ENCODE measurements at regions not wholly inside any gene's neighbourhood (a gene's known extent, or its start where the extent isn't known, plus 50 kb on each side); places are given as distances from the start of the nearest gene placed in this dataset.

DNA sequence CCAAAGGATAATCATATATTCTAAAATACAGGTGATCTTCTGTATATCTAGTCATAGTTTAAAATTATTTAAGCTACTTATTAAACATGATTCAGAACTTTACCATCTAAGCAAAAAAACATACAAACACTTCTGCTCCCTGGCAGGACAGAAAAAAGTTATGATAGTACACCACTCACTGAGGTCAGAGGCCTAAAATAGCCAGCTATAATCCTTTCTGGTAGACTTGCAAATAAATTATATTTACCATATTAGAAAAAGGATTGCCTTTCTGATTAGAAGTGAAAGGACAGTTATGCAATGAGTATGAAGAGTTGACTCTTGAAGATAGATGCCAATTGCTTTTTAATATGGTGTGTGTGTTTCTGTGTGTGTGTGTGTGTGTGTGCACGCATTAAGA, 207.4 kb downstream of the BMP2 start:
- TF ChIP-seq, protein P1, sequence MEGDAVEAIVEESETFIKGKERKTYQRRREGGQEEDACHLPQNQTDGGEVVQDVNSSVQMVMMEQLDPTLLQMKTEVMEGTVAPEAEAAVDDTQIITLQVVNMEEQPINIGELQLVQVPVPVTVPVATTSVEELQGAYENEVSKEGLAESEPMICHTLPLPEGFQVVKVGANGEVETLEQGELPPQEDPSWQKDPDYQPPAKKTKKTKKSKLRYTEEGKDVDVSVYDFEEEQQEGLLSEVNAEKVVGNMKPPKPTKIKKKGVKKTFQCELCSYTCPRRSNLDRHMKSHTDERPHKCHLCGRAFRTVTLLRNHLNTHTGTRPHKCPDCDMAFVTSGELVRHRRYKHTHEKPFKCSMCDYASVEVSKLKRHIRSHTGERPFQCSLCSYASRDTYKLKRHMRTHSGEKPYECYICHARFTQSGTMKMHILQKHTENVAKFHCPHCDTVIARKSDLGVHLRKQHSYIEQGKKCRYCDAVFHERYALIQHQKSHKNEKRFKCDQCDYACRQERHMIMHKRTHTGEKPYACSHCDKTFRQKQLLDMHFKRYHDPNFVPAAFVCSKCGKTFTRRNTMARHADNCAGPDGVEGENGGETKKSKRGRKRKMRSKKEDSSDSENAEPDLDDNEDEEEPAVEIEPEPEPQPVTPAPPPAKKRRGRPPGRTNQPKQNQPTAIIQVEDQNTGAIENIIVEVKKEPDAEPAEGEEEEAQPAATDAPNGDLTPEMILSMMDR (IDR thresholded peaks at IDR 0.05): no peak

DNA sequence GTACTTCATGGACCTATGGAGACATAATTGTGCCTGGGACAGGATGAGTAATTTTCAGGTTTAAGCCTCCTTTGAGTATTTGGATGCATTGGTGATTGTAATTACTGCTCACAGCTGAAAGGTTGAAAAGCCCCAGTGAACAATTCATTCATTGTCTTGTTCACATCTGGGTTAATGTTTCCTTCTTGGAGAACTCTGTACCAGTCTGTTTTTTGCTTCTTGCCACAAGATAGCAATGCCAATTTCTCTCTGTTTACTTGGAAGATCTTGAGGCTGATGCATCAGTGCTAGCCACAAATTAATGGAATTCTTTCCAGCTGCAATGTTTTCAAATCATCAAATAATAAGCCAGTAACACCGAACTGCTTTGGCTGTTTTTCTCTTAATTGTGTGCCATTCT, 207.8 kb downstream of the BMP2 start:
- H3K9me3 Mint-ChIP-seq (ENCODE audit: low read depth): peaks cover 12% of the 10 kb centered on the region
- no peak overlapping the region for H3K4me3 Mint-ChIP-seq (ENCODE audit: unreplicated experiment)
- TF ChIP-seq, protein P1 (IDR thresholded peaks at IDR 0.05): no peak
- peaks cover 4% of the 10 kb centered on the region for H3K4me1 Mint-ChIP-seq (ENCODE audit: low read depth)
- H3K36me3 Mint-ChIP-seq (ENCODE audit: low read depth): no peaks in the 10 kb centered on the region
- H3K27ac Mint-ChIP-seq (ENCODE audit: unreplicated experiment): no peak overlapping the region
- no peaks in the 10 kb centered on the region for H3K27me3 Mint-ChIP-seq (ENCODE audit: low read depth)
- no peak for DNase-seq (ENCODE audit: low spot score)

More for the DNA sequence above, 207.4 kb downstream of the BMP2 start:
- Mint-ChIP-seq H3K36me3 (ENCODE audit: low read depth) (no peaks in the 10 kb centered on the region), H3K4me1 (ENCODE audit: low read depth) (peaks cover 4% of the 10 kb centered on the region), H3K9me3 (ENCODE audit: low read depth) (peaks cover 11% of the 10 kb centered on the region), H3K27ac (ENCODE audit: unreplicated experiment) (no peak overlapping the region), H3K4me3 (ENCODE audit: unreplicated experiment) (no peak overlapping the region), H3K27me3 (ENCODE audit: low read depth) (no peaks in the 10 kb centered on the region)
- no peak for DNase-seq (ENCODE audit: low spot score)

DNA sequence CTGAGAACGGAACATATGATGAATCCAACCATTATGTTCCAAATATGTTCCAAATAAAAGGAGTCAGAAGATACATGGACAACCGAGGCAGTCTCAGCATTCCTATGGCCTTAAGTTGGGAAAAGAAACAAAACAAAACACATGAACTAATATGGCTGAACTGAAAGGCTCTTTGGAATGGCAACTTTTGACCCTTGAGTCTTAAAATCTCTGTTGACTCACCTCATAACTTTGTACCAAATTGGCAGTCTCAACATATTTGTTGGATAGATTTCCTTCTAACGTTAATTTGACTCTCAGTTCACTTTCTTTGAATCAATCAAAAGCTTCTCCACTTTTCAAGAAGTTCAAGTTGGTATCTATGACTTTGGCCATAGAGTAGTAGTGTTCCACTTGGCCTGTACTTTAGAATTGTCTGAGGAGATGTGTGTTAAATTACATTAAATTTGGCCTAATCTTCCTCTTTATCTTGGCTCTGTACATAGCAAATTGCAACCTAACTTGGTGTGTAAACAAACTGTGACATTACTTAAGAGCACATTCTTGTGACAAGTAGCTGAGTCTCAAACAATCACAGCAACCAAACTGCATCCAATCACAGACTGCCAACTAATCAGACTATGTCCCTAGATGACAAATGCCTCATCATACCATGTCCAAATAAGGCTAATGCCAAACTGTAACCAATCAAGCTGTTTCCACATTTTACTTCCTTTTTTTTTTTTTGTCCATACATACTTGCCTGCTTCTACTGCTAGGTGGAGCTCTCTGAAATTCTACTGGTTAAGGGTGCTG, 208.8 kb downstream of the BMP2 start:
- Mint-ChIP-seq H3K27ac (ENCODE audit: unreplicated experiment) (no peak overlapping the region), H3K9me3 (ENCODE audit: low read depth) (peaks cover 12% of the 10 kb centered on the region), H3K36me3 (ENCODE audit: low read depth) (no peaks in the 10 kb centered on the region), H3K4me3 (ENCODE audit: unreplicated experiment) (no peak overlapping the region), H3K4me1 (ENCODE audit: low read depth) (peaks cover 4% of the 10 kb centered on the region), H3K27me3 (ENCODE audit: low read depth) (no peaks in the 10 kb centered on the region)
- TF ChIP-seq, protein P1 (IDR thresholded peaks at IDR 0.05): no peak
- no peak for DNase-seq (ENCODE audit: low spot score)

DNA sequence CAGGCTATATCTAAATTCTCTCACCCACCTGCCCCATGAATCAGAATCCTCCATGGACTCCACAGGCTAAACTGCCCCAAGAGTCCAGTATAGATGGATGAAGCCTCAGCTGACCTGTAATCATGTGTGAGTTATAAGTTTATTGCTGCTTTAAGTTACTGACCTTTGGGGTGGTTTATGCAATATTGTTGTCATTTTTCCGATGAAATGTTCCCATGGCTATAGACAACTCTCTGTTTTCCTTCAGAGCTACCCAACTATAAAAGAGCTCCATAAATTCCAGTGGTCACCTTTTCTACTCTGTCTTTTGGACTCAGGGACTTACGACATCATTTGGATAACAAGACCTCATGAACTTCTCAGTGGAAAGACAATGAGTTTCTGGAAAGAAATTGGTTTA, 212.1 kb downstream of the BMP2 start:
- Mint-ChIP-seq H3K4me3 (ENCODE audit: unreplicated experiment) (no peak overlapping the region), H3K9me3 (ENCODE audit: low read depth) (peaks cover 18% of the 10 kb centered on the region), H3K36me3 (ENCODE audit: low read depth) (no peaks in the 10 kb centered on the region), H3K4me1 (ENCODE audit: low read depth) (peaks cover 4% of the 10 kb centered on the region), H3K27ac (ENCODE audit: unreplicated experiment) (no peak overlapping the region), H3K27me3 (ENCODE audit: low read depth) (no peaks in the 10 kb centered on the region)
- no peak for DNase-seq (ENCODE audit: low spot score)
- TF ChIP-seq, protein P1 (IDR thresholded peaks at IDR 0.05): no peak

DNA sequence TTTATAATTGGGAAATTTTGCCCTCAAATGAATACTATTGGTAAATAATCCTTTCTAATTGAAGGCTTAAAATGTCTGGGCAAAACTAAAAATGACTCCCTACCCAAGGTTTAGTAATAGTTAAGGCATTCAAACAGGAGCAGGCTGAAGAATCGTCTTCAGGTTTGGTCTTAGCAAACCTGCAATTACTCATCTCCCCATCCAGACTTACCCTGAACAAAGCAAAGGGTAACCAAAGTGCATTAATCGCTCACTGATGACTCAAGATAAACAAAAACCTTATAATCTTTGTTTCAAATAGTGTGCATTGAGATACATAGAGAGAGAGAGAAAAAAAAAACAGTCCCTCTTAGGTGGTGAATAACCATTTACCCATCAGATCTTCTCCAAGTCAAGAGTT, 225.5 kb downstream of the BMP2 start:
- DNase-seq (ENCODE audit: low spot score): no peak
- Mint-ChIP-seq H3K4me3 (ENCODE audit: unreplicated experiment) (no peak overlapping the region), H3K4me1 (ENCODE audit: low read depth) (no peaks in the 10 kb centered on the region), H3K27ac (ENCODE audit: unreplicated experiment) (no peak overlapping the region), H3K36me3 (ENCODE audit: low read depth) (no peaks in the 10 kb centered on the region), H3K27me3 (ENCODE audit: low read depth) (peaks cover 2% of the 10 kb centered on the region), H3K9me3 (ENCODE audit: low read depth) (peaks cover 2% of the 10 kb centered on the region)
- TF ChIP-seq, protein P1 (IDR thresholded peaks at IDR 0.05): no peak
